ENCODE measurements at regions not wholly inside any gene's neighbourhood (a gene's known extent, or its start where the extent isn't known, plus 50 kb on each side); places are given as distances from the start of the nearest gene placed in this dataset.

DNA sequence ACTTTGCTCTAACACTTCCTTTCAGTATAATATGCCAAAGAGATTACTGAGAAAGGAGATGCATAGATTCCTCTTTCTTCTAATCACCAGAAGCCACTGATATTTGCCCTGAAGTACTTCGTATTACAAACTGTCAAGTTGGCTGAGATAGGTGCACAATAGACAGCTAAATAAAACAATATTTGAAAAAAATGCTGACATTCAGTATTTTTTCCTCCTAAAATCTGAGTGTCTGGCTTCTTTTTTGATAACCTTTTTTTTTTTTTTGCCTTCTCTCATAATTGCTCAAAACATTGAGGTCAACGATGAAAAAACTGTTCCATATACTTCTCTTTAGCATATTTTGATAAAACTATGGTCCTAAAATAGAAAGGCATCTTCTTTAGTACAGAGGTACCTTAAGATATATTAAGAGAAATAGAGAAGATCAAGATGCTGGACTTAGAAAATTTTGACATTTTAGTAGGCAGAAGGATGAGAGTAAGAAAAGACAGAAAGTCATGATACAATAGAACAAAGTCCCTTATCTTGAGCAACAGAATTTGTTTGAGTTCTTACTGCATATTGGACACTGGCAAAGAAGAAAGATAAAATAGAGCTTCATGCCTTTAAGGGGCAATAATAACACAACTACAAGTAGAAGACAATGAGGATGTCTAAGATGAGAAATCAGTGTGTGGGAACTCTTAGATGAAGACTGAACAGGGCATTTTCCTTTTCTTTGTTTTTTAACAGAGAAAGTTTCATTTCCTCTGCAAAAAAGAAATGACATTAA is 220.7 kb downstream of the PTH2R start:
- intact Hi-C loops (cut with micrococcal nuclease; ENCODE audit: unreplicated experiment) = no loop called here
- DNase-seq = no peak
- TF ChIP-seq, protein P1, sequence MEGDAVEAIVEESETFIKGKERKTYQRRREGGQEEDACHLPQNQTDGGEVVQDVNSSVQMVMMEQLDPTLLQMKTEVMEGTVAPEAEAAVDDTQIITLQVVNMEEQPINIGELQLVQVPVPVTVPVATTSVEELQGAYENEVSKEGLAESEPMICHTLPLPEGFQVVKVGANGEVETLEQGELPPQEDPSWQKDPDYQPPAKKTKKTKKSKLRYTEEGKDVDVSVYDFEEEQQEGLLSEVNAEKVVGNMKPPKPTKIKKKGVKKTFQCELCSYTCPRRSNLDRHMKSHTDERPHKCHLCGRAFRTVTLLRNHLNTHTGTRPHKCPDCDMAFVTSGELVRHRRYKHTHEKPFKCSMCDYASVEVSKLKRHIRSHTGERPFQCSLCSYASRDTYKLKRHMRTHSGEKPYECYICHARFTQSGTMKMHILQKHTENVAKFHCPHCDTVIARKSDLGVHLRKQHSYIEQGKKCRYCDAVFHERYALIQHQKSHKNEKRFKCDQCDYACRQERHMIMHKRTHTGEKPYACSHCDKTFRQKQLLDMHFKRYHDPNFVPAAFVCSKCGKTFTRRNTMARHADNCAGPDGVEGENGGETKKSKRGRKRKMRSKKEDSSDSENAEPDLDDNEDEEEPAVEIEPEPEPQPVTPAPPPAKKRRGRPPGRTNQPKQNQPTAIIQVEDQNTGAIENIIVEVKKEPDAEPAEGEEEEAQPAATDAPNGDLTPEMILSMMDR (conservative IDR thresholded peaks at IDR 0.05) = no peak
- TF ChIP-seq EZH2 (IDR thresholded peaks at IDR 0.05; ENCODE audit: low read depth) = no peak
- Histone ChIP-seq H3K9me2 (ENCODE audit: insufficient read depth) (no peaks in the 10 kb centered on the region), H3K27me3 (ENCODE audit: insufficient read depth, low read depth) (no peaks in the 10 kb centered on the region), H3K4me2 (no peak overlapping the region), H3K79me2 (ENCODE audit: low read depth) (no peaks in the 10 kb centered on the region), H3K9me3 (ENCODE audit: insufficient read depth, low read depth) (no peaks in the 10 kb centered on the region), H3F3A (ENCODE audit: insufficient read depth, low read depth) (no peaks in the 10 kb centered on the region), H4K20me1 (ENCODE audit: insufficient read depth) (no peaks in the 10 kb centered on the region), H2AFZ (no peak overlapping the region), H3K4me1 (replicated peaks; ENCODE audit: insufficient read depth) (no peaks in the 10 kb centered on the region), H3K27ac (no peak overlapping the region), H3K4me3 (no peak overlapping the region), H3K36me3 (ENCODE audit: low read depth) (no peaks in the 10 kb centered on the region)
- no TSS peak for BruUV-seq (replicated peaks)
- POLR2A ChIA-PET (ENCODE audit: unreplicated experiment) = no interaction called here
- CTCF ChIA-PET = no interaction called here

DNA sequence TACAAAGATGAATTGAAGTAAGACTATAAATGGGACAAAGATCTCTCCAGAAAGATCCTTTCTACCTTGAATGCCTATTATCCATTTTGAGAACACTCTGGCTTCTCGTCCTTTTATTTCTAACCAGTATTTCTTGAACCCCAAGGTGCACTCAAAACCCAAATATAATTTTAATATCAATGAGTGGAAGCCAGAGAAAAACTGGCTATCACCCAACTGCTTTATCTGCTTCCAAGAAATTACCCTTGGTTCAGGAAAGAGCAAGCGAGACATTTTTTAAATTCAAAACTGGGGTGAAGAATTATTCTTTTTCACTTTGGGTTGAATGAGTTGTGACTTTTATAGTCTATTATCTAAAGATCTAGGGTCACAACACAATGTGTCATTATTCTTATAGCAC is 221.3 kb downstream of the PTH2R start:
- CTCF ChIA-PET = no interaction called here
- no peak for TF ChIP-seq EZH2 (IDR thresholded peaks at IDR 0.05; ENCODE audit: low read depth)
- TF ChIP-seq, protein P1 (conservative IDR thresholded peaks at IDR 0.05) = no peak
- no TSS peak for BruUV-seq (replicated peaks)

DNA sequence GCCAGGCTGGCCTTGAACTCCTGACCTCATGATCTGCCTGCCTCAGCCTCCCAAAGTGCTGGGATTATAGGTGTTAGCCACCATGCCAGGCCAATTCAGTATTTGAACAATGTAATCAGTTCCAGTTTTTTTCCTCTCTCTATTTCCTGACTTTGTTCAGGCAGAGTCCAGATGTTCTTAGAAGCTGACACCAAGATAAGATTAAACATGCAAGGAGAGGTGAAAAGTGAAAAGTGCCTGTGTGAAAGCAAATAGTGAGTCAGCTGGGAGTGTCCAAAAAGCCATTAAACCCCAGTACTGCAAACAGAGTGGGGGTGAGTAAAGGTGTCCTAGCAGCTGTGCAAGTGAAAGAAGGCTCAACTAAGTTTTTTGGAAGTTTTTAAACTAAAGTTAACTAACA is 231.5 kb downstream of the PTH2R start:
- intact Hi-C loops (cut with micrococcal nuclease; ENCODE audit: unreplicated experiment) = no loop called here
- DNase-seq = peak in 1 of 2 experiments; percentile 73
- POLR2A ChIA-PET (ENCODE audit: unreplicated experiment) = no interaction called here

More for the DNA sequence above, 221.3 kb downstream of the PTH2R start:
- POLR2A ChIA-PET (ENCODE audit: unreplicated experiment) = no interaction called here
- Histone ChIP-seq H4K20me1 (ENCODE audit: insufficient read depth) (no peaks in the 10 kb centered on the region), H3K9me2 (ENCODE audit: insufficient read depth) (no peaks in the 10 kb centered on the region), H3K79me2 (ENCODE audit: low read depth) (no peaks in the 10 kb centered on the region), H3F3A (ENCODE audit: insufficient read depth, low read depth) (no peaks in the 10 kb centered on the region), H3K4me3 (no peak overlapping the region), H2AFZ (no peak overlapping the region), H3K27ac (no peak overlapping the region), H3K36me3 (ENCODE audit: low read depth) (no peaks in the 10 kb centered on the region), H3K4me1 (replicated peaks; ENCODE audit: insufficient read depth) (no peaks in the 10 kb centered on the region), H3K9me3 (ENCODE audit: insufficient read depth, low read depth) (no peaks in the 10 kb centered on the region), H3K27me3 (ENCODE audit: insufficient read depth, low read depth) (no peaks in the 10 kb centered on the region), H3K4me2 (no peak overlapping the region)
- intact Hi-C loops (cut with micrococcal nuclease; ENCODE audit: unreplicated experiment) = no loop called here
- DNase-seq = no peak

More for the DNA sequence above, 231.5 kb downstream of the PTH2R start:
- no TSS peak for BruUV-seq (replicated peaks)
- CTCF ChIA-PET = no interaction called here
- Histone ChIP-seq H2AFZ (no peak overlapping the region), H4K20me1 (ENCODE audit: insufficient read depth) (no peaks in the 10 kb centered on the region), H3K27me3 (ENCODE audit: insufficient read depth, low read depth) (no peaks in the 10 kb centered on the region), H3K4me2 (no peak overlapping the region), H3K9me2 (ENCODE audit: insufficient read depth) (no peaks in the 10 kb centered on the region), H3K27ac (no peak overlapping the region), H3K79me2 (ENCODE audit: low read depth) (no peaks in the 10 kb centered on the region), H3K36me3 (ENCODE audit: low read depth) (no peaks in the 10 kb centered on the region), H3K9me3 (ENCODE audit: insufficient read depth, low read depth) (no peaks in the 10 kb centered on the region), H3K4me1 (replicated peaks; ENCODE audit: insufficient read depth) (peaks cover 12% of the 10 kb centered on the region; the same call in 1 of the 2 replicates), H3K4me3 (no peak overlapping the region), H3F3A (ENCODE audit: insufficient read depth, low read depth) (no peaks in the 10 kb centered on the region; the same call in 1 of the 2 replicates)
- TF ChIP-seq, protein P1 (conservative IDR thresholded peaks at IDR 0.05) = no peak
- TF ChIP-seq EZH2 (IDR thresholded peaks at IDR 0.05; ENCODE audit: low read depth) = no peak
